A549 (cell line): ENCODE measurements at regions not wholly inside any gene's neighbourhood (a gene's known extent, or its start where the extent isn't known, plus 50 kb on each side); places are given as distances from the start of the nearest gene placed in this dataset.

Experiments used
- ATAC-seq, 2 experiments: fragments of 200-7000 bp in 1 of 2; fragments of >200 bp in 1 of 2; cut with Nextera tagmentation in 1 of 2; cut with Tn5 transposase in 1 of 2; 3 replicates each; pipeline versions ENCODE4 v1.8.0 to v1.9.1; 2018 to 2020; ENCODE audit warnings: mild to moderate bottlenecking in 1 of 2, moderate library complexity in 1 of 2
- CTCF ChIA-PET: fragments of 300-600 bp; sonication (Branson Sonifier 250); formaldehyde crosslinking; extraction: SDS; loops from one replicate; lab custom pipeline; 2021; ENCODE audit warnings: antibody characterized with exemption, inconsistent platforms; lab: Yijun Ruan, JAX
- POLR2A ChIA-PET: fragments of 350-600 bp; formaldehyde crosslinking; extraction: SDS; loops from one replicate; lab custom pipeline; 2021; ENCODE audit warnings: antibody characterized with exemption, inconsistent platforms; lab: Yijun Ruan, JAX
- DNase-seq, 2 experiments: peaks; one replicate each; pipeline versions ENCODE4 v3.0.0 to v3.0.0-alpha.2; 2011 to 2016; ENCODE audit warnings: low read depth in 1 of 2, low spot score in 1 of 2
- FAIRE-seq: peaks from 2 replicates; lab custom pipeline; 2011; peaks lifted over from hg19 to GRCh38; lab: Jason Lieb, UNC
- H3K27ac ChIP-seq, 2 experiments: fragments of >200 bp; sonication (Bioruptor Twin); formaldehyde crosslinking; 3 replicates each; pipeline ENCODE4 v1.5.1; 2016 to 2017
- H3K4me1 ChIP-seq: fragments of >200 bp; sonication (Bioruptor Twin); formaldehyde crosslinking; 3 replicates; pipeline ENCODE4 v1.6.1; 2016
- H3K4me2 ChIP-seq: fragments of >200 bp; sonication (Bioruptor Twin); formaldehyde crosslinking; 3 replicates; pipeline ENCODE4 v1.6.1; 2016
- H3K4me3 ChIP-seq: fragments of >200 bp; sonication (Bioruptor Twin); formaldehyde crosslinking; 3 replicates; pipeline ENCODE4 v1.5.1; 2016
- H3K9me3 ChIP-seq: fragments of >200 bp; sonication (Bioruptor Twin); formaldehyde crosslinking; 3 replicates; pipeline ENCODE4 v1.6.1; 2016
- ATOH8 ChIP-seq: fragments of 250-450 bp; sonication (Bioruptor Pico); IDR thresholded peaks from 2 replicates; pipeline ENCODE4 v1.5.0; 2020; ENCODE audit warnings: low read depth, mild to moderate bottlenecking, moderate library complexity
- BCL3 ChIP-seq: fragments of >200 bp; sonication (Bioruptor Twin); formaldehyde crosslinking; IDR thresholded peaks from 3 replicates; pipeline ENCODE4 v1.6.1; 2016
- CBX2 ChIP-seq: fragments of 200-600 bp; sonication (generic); IDR thresholded peaks from 2 replicates; pipeline ENCODE4 v1.6.1; 2016; ENCODE audit warnings: low read depth, mild to moderate bottlenecking, borderline replicate concordance
- CBX8 ChIP-seq: fragments of 200-600 bp; sonication (generic); IDR thresholded peaks from 2 replicates; pipeline ENCODE4 v1.6.1; 2016
- CHD2 ChIP-seq: fragments of 150-350 bp; IDR thresholded peaks from 2 replicates; pipeline ENCODE4 v1.6.1; 2014; ENCODE audit warnings: low read length; ENCODE audit not compliant: partially characterized antibody
- CTCF ChIP-seq: fragments of >200 bp; sonication (Bioruptor Twin); formaldehyde crosslinking; IDR thresholded peaks from 3 replicates; pipeline ENCODE4 v1.5.1; 2016
- E2F6 ChIP-seq: IDR thresholded peaks from 2 replicates; pipeline ENCODE4 v1.6.1; 2012; ENCODE audit warnings: low read depth, borderline replicate concordance
- EHF ChIP-seq: fragments of 250-450 bp; sonication (Bioruptor Pico); IDR thresholded peaks from 2 replicates; pipeline ENCODE4 v1.5.0; 2020; ENCODE audit warnings: mild to moderate bottlenecking
- FOSL2 ChIP-seq, 2 experiments: fragments of 450-650 bp in 1 of 2; fragments of >200 bp in 1 of 2; sonication (Bioruptor Twin) in 1 of 2; formaldehyde crosslinking; IDR thresholded peaks; 2 replicates each; pipeline versions ENCODE4 v1.5.0 to v1.6.1; 2016 to 2020; ENCODE audit warnings: mild to moderate bottlenecking in 1 of 2, moderate library complexity in 1 of 2
- HEYL ChIP-seq: fragments of 250-450 bp; sonication (Bioruptor Pico); IDR thresholded peaks from 2 replicates; pipeline ENCODE4 v1.8.0; 2021; ENCODE audit warnings: mild to moderate bottlenecking, moderate library complexity
- HOXB13 ChIP-seq: fragments of 250-450 bp; sonication (Bioruptor Pico); IDR thresholded peaks from 2 replicates; pipeline ENCODE4 v1.5.0; 2020; ENCODE audit warnings: low read depth, mild to moderate bottlenecking, moderate library complexity
- JUN ChIP-seq, 2 experiments: fragments of >200 bp; sonication (Bioruptor Twin); formaldehyde crosslinking; IDR thresholded peaks; 2 replicates in 1 of 2; 3 replicates in 1 of 2; pipeline ENCODE4 v1.6.1; 2016 to 2017
- MYC ChIP-seq: IDR thresholded peaks from 2 replicates; pipeline ENCODE4 v1.6.1; 2012; ENCODE audit warnings: mild to moderate bottlenecking, inconsistent platforms, low read length, improper control_type of control experiment, borderline replicate concordance
- NPAS2 ChIP-seq: fragments of 250-450 bp; sonication (Bioruptor Pico); IDR thresholded peaks from 2 replicates; pipeline ENCODE4 v1.8.0; 2022; ENCODE audit warnings: mild to moderate bottlenecking, moderate library complexity, borderline replicate concordance
- PBX3 ChIP-seq: IDR thresholded peaks from 2 replicates; pipeline ENCODE4 v1.6.1; 2012
- REST ChIP-seq: fragments of 200-600 bp; sonication (generic); IDR thresholded peaks from 2 replicates; pipeline ENCODE4 v1.6.1; 2016; ENCODE audit warnings: antibody characterized with exemption, mild to moderate bottlenecking, moderate library complexity
- RFX5 ChIP-seq: fragments of 450-650 bp; IDR thresholded peaks from 2 replicates; pipeline ENCODE4 v1.7.1; 2014; ENCODE audit warnings: antibody characterized with exemption, mild to moderate bottlenecking, moderate library complexity
- RNF2 ChIP-seq: fragments of 200-600 bp; sonication (generic); IDR thresholded peaks from 2 replicates; pipeline ENCODE4 v1.6.1; 2016; ENCODE audit warnings: low read depth, mild to moderate bottlenecking, antibody characterized with exemption, moderate library complexity, borderline replicate concordance
- USF2 ChIP-seq: fragments of 450-650 bp; IDR thresholded peaks from 2 replicates; pipeline ENCODE4 v1.6.1; 2014; ENCODE audit warnings: antibody characterized with exemption
- ZNF302 ChIP-seq: fragments of 250-450 bp; sonication (Bioruptor Pico); IDR thresholded peaks from 2 replicates; pipeline ENCODE4 v1.9.0; 2021; ENCODE audit warnings: inconsistent platforms, mild to moderate bottlenecking, moderate library complexity
- ZSCAN20 ChIP-seq: fragments of 250-450 bp; sonication (Bioruptor Pico); IDR thresholded peaks from 2 replicates; pipeline ENCODE4 v1.8.0; 2022; ENCODE audit warnings: mild to moderate bottlenecking, moderate library complexity
- WGBS: methylation state at CpG from one replicate; pipeline ENCODE4 v1.1.6; 2017; ENCODE audit errors: missing lambda C conversion rate; 5-methylcytosine and 5-hydroxymethylcytosine counted together

GRCh38 chr17:55895112-55895759, 144.4 kb downstream of the PCTP start:
- no peak for ATAC-seq
- no peak overlapping the region for H3K27ac ChIP-seq
- TF ChIP-seq USF2 (peak; percentile 51; the same call in 1 of the 2 replicates), HOXB13 (no peak)
- TF ChIP-seq, all 56 proteins: peak for 1
- ChIA-PET POLR2A (no interaction called here), CTCF (no interaction called here)
- FAIRE-seq, result no peak
- Histone ChIP-seq H3K9me3 (no peaks in the 10 kb centered on the region), H3K4me3 (no peak overlapping the region), H3K4me2 (no peak overlapping the region), H3K4me1 (no peaks in the 10 kb centered on the region)
- DNase-seq, result no peak
- 37% methylated on average over 5 of the region's 5 CpGs for WGBS

GRCh38 chr17:55897301-55897700, 146.4 kb downstream of the PCTP start:
- TF ChIP-seq PBX3, result no peak
- TF ChIP-seq ZNF302 (CRISPR knock-in tag), result no peak
- TF ChIP-seq BCL3, result no peak
- TF ChIP-seq CTCF, result no peak
- no peak for TF ChIP-seq ATOH8
- TF ChIP-seq FOSL2 (IDR thresholded peaks at IDR 0.05), result no peak
- no peak for TF ChIP-seq FOSL2 (CRISPR knock-in tag; IDR thresholded peaks at IDR 0.05)
- no peak for TF ChIP-seq RFX5
- TF ChIP-seq REST, result no peak
- TF ChIP-seq JUN (IDR thresholded peaks at IDR 0.05), result no peak
- no peak for TF ChIP-seq CBX2
- TF ChIP-seq USF2, result no peak
- TF ChIP-seq CBX8, result no peak
- no peak for TF ChIP-seq NPAS2 (CRISPR knock-in tag)
- no peak for TF ChIP-seq RNF2
- no peak for TF ChIP-seq ZSCAN20 (CRISPR knock-in tag)
- no peak for TF ChIP-seq MYC
- no peak for TF ChIP-seq EHF (CRISPR knock-in tag)
- TF ChIP-seq CHD2, result no peak
- TF ChIP-seq E2F6, result no peak
- no peak for TF ChIP-seq HEYL
- TF ChIP-seq, all 56 proteins: peak for 0
- H3K27ac ChIP-seq, result no peak overlapping the region
- ATAC-seq (no peak), FAIRE-seq (no peak), DNase-seq (no peak)
- H3K4me3 ChIP-seq, result no peak overlapping the region
- POLR2A ChIA-PET, result no interaction called here
- H3K4me1 ChIP-seq, result no peaks in the 10 kb centered on the region
- no peaks in the 10 kb centered on the region for H3K9me3 ChIP-seq
- 20% methylated on average over 4 of the region's 4 CpGs for WGBS
- CTCF ChIA-PET, result no interaction called here
- no peak overlapping the region for H3K4me2 ChIP-seq
